ENCODE measurements at regions not wholly inside any gene's neighbourhood (a gene's known extent, or its start where the extent isn't known, plus 50 kb on each side); places are given as distances from the start of the nearest gene placed in this dataset.

DNA sequence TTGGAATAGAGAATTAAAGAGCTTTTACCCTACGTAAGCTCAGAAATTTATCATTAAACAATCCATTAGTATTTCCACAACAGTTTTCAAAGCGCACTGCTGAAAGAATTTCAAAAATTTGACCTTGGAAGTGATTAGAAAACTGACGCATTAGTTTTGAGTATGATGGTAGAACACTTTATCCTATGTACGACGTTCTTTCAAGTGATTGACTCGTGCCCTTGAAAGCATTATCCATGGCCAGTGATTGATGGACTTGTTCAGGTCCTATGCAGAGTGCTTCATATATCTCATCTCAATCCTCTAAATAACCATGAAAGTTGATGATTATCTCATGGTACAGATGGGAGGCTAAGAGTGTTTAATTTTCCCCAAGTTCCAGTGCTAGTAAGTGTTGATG lies 697.2 kb downstream of the USP25 start:
- TF ChIP-seq, protein P1, sequence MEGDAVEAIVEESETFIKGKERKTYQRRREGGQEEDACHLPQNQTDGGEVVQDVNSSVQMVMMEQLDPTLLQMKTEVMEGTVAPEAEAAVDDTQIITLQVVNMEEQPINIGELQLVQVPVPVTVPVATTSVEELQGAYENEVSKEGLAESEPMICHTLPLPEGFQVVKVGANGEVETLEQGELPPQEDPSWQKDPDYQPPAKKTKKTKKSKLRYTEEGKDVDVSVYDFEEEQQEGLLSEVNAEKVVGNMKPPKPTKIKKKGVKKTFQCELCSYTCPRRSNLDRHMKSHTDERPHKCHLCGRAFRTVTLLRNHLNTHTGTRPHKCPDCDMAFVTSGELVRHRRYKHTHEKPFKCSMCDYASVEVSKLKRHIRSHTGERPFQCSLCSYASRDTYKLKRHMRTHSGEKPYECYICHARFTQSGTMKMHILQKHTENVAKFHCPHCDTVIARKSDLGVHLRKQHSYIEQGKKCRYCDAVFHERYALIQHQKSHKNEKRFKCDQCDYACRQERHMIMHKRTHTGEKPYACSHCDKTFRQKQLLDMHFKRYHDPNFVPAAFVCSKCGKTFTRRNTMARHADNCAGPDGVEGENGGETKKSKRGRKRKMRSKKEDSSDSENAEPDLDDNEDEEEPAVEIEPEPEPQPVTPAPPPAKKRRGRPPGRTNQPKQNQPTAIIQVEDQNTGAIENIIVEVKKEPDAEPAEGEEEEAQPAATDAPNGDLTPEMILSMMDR (IDR thresholded peaks at IDR 0.05 in 8 of 11, conservative IDR thresholded peaks at IDR 0.05 in 3 of 11), result no peak
- no peak for TF ChIP-seq POLR2AphosphoS5 (IDR thresholded peaks at IDR 0.05)

Data from spleen (tissue), 7 donors.